C4-2B (cell line): ENCODE measurements at regions not wholly inside any gene's neighbourhood (a gene's known extent, or its start where the extent isn't known, plus 50 kb on each side); places are given as distances from the start of the nearest gene placed in this dataset.

Source experiments
- H3K27ac ChIP-seq: fragments of 450-650 bp; 2 replicates; pipeline ENCODE4 v1.5.1; 2017
- ZFX ChIP-seq: fragments of 450-650 bp; IDR thresholded peaks from 2 replicates; pipeline ENCODE4 v1.6.1; 2017
- TF ChIP-seq, protein P1 (sequence below): fragments of 450-650 bp; conservative IDR thresholded peaks from 2 replicates; pipeline ENCODE4 v1.5.1; 2017; ENCODE audit warnings: mild to moderate bottlenecking

DNA sequence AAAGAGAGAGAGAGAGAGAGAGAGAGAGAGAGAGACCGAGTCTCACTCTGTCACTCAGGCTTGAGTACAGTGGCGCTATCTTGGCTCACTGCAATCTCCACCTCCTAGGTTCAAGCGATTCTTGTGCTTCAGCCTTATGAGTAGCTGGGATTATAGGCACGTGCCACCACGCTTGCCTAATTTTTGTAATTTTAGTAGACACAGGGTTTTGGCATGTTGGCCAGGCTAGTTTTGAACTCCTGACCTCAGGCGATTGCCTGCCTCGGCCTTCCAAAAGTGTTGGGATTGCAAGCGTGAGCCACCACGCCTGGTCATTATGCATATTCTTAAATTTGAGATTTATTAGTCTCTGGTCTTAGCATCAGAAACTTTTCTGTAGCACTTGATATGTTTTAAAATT is 317.9 kb upstream of the ATP2B1 start:
- TF ChIP-seq, protein P1, sequence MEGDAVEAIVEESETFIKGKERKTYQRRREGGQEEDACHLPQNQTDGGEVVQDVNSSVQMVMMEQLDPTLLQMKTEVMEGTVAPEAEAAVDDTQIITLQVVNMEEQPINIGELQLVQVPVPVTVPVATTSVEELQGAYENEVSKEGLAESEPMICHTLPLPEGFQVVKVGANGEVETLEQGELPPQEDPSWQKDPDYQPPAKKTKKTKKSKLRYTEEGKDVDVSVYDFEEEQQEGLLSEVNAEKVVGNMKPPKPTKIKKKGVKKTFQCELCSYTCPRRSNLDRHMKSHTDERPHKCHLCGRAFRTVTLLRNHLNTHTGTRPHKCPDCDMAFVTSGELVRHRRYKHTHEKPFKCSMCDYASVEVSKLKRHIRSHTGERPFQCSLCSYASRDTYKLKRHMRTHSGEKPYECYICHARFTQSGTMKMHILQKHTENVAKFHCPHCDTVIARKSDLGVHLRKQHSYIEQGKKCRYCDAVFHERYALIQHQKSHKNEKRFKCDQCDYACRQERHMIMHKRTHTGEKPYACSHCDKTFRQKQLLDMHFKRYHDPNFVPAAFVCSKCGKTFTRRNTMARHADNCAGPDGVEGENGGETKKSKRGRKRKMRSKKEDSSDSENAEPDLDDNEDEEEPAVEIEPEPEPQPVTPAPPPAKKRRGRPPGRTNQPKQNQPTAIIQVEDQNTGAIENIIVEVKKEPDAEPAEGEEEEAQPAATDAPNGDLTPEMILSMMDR, result no peak
- TF ChIP-seq ZFX, result no peak
- no peak overlapping the region for H3K27ac ChIP-seq

DNA sequence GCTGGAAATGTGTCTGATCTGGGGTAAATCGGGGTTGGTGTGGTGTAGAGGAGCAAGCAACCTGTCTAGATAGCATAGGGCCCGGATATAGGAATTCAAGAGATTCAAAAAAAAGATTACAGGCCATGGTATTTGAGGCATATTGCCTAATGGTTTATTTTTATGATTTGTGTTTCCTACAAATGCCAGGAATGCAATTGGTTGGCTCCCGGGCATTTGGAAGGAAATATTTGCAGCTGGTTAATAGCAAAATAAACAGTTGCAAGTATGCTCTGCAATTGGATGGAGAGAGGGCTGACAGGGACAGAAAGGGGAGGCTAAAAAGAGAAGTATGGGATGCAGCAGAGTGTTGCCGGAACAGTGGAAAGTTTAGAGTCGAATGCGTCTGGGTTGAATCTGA is 315.6 kb upstream of the ATP2B1 start:
- TF ChIP-seq, protein P1, result no peak
- TF ChIP-seq ZFX, result no peak
- H3K27ac ChIP-seq, result no peak overlapping the region

DNA sequence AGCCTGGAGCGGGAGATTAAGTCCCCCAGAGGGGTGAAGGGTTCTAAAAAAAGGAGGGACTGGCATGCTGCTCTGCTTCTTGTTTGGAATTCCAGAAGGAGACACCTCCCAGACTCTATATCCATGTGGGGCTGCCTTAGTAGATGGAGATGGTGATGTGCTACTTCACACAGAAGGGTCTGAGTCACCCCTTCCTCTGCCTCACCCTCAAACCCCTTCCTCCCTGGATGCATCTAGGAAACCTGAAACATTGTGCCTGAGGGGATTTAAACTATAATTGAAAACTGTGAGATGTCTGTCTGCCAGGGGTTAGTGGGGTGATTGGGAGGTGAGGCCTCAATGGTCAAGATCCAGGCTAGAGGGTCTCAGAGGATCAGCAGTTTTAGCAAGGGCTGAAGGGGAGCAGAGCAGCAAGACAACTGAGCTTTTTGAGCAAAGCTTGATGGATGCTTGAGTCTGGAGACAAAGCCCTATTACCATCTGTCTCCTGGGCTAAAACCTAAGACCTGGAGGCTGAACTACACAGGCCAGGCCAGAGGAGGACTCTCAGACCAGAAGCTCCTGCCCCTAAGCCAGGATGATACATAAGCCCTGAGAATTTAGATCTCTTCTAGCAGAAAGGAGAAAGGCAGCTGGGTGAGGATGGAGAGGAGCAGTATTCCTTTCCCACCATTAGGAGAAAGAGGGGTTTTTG is 314.7 kb upstream of the ATP2B1 start:
- no peak overlapping the region for H3K27ac ChIP-seq
- no peak for TF ChIP-seq ZFX
- TF ChIP-seq, protein P1, result no peak

DNA sequence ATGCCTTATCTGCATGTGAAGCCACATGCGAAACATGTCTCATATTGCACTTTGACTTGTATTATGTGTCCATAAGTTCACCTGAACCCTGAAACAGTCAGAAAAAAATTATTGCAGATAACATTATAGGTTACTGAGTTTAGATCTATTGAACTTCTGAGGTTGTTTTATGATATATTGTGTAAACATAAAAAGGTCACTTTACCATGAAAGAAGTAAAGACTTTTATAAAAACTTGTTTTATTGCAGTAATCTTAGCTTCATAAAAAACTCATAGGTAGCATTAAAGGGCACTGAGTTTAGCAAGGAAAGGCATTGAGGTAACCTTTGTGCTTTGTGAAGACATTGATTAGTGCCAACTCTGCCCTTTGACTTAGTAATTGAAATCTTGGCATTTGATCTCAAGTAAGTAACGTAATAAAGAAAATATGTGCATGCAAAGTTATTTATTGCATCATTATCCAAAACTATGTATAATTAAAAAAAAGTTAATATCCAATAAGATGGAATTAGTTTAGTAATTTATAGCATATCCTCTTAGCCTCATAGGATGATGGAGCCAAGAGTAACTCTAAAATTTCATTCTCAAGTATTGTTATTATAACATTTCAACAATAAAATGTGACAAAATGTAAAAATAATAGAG is 313.3 kb upstream of the ATP2B1 start:
- TF ChIP-seq, protein P1, result no peak
- no peak for TF ChIP-seq ZFX
- H3K27ac ChIP-seq, result no peak overlapping the region

DNA sequence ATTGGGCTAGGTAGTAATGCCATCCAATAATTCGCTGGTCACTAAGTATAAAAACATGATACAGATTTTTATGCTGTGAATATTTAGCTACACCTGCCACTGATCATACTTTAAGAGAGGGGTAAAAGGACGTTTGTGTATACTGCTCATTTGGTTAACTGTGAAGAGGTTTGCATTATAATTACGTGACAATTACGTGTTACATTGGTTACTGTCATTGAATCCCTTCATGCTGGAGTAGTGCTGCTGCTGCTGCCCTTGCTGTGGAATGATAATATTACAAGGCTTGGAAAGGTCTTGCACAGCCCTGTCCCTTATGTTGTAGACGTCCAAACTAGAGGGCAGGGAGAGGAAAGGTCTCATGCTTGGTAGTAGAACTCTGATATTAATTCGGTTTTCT is 312.2 kb upstream of the ATP2B1 start:
- no peak for TF ChIP-seq ZFX
- TF ChIP-seq, protein P1, result no peak

DNA sequence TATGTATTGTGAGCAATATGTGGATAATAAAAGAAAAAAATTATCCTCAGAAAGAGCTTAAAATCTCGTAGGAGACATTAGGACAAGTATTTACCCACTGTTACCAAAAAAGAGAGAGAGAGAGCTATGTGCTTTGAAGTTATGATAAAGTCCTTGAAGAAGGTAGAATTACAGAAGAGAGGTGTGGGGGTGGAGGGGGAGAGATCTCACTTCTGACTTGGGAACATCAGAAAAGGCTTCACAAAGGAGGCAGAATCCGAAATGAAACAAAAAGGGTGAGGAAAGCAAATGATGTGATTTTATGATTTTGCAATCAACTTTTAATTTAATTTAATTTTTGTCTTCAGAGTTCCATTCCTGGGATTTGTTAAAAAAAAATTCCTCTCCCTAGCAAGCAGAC is 311.8 kb upstream of the ATP2B1 start:
- H3K27ac ChIP-seq, result no peak overlapping the region
- no peak for TF ChIP-seq ZFX
- TF ChIP-seq, protein P1, result no peak

More for the DNA sequence above, 312.2 kb upstream of the ATP2B1 start:
- no peak overlapping the region for H3K27ac ChIP-seq

DNA sequence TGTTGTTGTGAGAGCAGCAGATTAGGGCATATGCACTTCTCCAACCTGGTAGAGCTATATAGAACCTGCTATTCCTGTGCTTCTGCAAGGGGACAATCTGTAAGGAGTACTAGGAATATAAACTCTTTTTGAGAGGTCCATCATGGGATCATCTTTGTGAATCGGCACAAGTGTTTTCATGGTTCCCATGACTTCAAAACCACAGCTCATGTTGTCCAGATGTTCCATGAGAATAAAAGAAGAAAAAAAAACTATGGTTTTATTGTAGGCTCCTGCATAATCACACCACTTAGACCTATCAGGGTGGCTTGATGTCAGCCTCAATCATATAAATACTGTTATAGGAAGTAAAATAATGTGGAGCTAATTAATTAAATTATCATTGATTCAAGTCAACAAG is 311.4 kb upstream of the ATP2B1 start:
- TF ChIP-seq ZFX, result no peak
- TF ChIP-seq, protein P1, result no peak
- H3K27ac ChIP-seq, result no peak overlapping the region
